GF-D8 (cell line): ENCODE measurements at regions not wholly inside any gene's neighbourhood (a gene's known extent, or its start where the extent isn't known, plus 50 kb on each side); places are given as distances from the start of the nearest gene placed in this dataset.
"Not testable (repeated sequence)": the region's sequence is repeated elsewhere in the genome, so short reads cannot be mapped to it uniquely, and the experiment has no call there.

Experiments used
- DNase-seq: peaks from one replicate; lab custom pipeline; 2025; lab: John Stamatoyannopoulos, UW

DNA sequence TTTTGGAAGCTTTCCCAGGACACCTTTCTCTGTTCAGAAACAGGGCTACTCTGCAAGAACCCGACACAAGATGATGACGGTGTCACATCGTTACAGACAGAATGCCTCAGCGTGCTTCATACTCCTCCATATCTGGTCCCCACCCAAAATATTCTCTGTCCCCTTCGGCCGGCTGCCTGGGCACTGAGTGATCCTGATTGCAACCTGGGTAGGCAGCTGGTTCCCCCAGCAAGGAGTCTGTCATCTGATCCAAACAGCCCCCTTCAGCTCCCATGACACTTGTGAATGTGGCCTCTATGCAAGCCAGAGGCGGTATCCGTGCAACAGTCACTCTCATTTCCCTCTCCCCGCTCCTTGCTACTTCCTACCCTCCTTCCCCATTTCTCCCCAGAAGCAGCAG lies 431.7 kb upstream of the B3GAT1 start:
- no peak for DNase-seq

DNA sequence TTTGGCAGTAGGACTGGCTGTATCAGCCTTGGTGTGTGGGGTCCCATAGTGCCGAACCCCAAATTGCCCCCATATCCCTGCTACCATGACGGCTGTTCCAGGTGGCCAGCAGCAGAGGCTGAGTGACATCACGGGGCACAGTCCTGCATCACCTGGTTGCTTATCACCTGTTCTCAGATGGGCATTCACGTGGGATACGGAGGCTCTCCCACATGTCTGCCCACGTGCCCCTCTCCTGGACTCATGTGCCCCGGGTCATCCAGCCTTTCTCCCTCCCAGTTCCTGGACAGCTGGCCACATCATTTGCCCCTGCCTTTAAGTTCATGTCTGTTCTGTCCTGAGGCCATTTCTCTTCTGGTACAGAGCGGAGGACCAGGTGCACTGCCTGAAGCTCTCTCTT lies 431.0 kb upstream of the B3GAT1 start:
- DNase-seq: no peak

DNA sequence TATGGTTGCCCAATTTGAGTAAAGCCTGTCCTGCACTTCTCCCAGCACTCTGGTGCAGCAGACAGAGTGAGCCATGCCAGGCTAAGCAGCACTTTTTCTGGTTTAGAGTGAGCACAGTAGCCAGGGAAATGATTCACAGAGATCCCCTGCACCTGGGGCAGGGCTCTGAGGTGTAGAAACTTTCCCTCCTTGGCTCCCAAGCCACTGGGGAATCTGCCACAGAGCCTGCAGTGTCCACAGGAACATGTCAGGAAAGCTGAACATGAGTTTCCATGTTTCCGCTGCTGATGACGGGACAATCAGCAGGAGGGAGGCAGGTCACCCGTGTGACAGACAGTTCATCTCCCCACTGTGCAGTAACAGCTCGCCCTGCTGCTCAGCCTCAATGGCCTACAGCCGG lies 429.9 kb upstream of the B3GAT1 start:
- no peak for DNase-seq

DNA sequence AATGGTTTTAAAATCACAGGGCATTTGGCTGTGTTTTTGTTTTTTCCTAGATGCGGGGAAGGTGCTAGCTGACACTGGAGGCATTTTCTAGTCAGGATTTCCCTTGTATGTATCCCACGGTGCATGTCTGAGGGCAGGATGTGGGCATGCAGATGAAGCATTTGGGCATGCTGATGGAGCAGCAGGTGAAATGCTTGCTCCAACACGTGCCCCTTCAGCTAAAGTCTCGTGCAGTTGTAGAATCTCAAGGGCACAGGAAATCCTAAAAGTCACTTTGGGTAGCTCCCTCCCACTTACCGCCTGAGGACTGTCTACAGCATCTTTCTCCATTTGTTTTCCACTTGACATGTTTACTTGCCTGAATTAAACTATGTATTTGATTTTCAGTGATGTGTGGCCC lies 429.4 kb upstream of the B3GAT1 start:
- no peak for DNase-seq

DNA sequence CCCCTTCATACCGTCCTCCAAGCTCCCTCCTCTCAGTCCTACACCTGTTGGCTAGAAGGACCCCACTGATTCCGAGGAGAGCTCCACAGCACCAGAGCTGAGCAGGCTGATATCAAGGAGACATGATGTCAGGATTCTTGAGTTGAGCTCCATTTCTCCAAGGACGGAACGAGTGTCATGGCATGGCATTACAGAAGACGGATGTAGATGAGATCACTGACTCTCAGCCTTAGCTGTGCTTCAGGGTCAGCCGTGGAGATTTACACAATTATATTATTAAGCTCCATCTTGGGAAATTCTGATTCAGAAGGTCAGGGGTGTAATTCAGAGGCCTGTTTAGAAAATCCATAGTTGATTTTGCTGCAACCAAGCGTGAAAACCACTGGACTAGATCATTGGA lies 428.9 kb upstream of the B3GAT1 start:
- no peak for DNase-seq

DNA sequence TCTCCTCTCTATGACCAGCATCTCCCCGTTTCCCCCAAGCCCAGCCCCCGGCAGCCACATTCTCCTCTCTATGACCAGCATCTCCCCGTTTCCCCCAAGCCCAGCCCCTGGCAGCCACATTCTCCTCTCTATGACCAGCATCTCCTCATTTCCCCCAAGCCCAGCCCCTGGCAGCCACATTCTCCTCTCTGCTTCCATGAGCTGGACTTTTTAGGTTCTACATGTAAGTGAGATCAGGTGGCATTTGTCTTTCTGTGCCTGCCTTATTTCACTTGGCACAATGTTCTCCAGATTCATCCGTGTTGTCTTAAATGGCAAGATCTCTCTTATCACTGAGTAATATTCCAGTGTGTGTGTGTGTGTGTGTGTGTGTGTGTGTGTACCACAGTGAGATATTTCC lies 428.1 kb upstream of the B3GAT1 start:
- not testable (repeated sequence) for DNase-seq

DNA sequence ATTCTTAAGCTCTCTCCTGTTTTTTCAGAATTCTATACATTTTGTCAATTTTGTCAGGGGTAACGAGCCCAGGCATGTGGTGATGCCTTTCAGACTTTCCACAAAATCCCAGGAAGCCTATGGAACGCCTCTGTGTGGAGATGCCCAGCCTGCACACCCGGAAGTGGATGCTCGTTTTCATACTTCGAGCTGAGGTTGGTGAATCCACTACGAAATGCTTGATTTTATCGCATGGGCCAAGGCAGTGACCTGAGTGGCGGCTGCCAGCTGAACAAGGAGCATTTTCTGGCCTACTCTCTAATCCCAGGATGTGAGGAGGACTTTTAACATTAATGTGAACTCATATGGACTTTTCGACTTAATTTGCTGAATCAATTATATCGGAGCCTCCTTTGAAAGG lies 426.7 kb upstream of the B3GAT1 start:
- DNase-seq: no peak

DNA sequence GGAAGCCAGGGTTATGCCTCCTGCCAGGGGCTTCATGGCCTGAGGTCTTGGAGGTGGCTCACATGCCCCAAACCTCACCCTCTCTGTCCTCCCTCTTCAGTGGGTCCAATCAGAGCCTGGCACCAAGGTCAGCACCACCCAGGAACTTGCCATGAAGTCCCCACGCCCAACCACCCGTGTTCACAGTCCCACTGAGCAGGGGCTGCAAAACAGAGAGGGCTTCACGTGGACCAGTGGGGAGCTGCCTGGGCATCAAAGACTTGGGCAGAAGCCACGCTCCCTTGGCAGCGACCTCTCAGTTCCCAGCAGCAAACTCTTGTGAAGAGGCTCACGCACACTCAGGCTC lies 425.8 kb upstream of the B3GAT1 start:
- DNase-seq: no peak

DNA sequence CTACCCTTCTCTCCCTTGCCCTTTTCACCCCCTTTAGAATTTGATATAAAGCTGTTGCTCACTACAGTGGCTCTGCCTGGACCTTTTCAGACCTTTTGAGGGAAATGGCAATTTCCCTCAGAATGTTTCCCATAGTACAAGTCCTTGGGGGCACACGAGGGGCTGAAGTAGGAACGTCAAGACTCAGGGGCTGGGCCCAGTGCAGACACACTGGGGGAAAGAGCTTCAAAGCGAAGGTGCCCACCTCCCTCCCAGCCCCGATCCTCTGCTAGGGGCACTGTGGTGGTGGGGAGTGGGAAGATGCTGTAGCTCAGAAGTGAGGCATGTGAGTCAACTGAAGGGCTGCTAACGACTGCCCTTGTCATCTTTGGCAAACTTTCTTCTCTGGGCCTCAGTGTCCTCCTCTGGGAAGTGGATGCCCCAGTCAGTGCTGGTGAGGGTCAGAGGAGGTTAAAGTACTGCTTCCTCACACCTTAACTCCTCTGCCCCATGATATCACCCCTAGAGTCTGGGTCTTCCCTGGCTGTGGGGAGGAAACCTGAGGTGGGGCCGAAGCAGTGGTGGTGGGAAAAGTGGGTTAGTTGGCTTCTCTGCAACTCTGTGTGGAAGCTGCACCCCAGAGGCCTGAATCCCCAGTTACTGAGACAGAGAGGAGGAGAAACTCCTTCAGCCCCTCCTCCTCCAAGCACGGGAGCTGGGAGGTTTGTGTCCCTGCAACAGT lies 425.3 kb upstream of the B3GAT1 start:
- no peak for DNase-seq

DNA sequence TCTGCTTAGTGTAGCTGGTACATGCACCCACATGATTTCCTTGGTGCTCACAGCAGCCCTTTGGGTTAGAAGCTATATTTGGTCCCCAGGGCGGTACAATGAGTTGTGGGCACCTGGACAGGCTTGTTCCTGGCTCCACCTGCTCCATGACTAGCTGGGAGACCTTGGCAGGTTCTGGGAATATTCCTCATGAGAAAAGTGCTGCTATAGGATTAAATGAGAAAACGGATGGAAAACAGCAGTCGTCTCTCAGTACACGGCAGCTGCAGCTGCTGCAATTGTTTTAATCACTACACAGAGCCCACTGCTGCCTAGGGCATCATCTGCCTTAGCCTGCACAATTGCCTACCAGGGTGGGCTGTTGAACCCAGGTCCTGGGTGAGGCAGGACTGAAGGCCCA lies 424.5 kb upstream of the B3GAT1 start:
- no peak for DNase-seq

DNA sequence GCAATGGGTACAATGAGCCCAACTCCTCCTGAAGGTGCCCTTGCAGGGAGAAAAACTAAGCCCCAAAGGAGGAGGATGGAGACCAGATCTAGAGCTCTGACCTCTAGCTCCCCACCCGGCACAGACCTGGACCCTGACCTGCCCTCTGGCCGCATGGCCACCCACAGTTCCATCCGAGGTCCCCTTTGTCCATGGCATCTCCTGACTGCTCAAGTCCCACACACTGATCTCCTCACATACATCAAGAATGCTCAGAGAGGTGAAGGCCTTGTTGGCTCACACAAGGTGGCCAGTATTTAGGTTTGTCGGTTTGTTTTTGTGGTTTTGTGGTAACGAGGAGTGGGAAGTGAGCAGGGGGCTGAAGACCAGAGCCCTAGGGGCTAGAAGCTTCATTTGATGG lies 423.5 kb upstream of the B3GAT1 start:
- no peak for DNase-seq

DNA sequence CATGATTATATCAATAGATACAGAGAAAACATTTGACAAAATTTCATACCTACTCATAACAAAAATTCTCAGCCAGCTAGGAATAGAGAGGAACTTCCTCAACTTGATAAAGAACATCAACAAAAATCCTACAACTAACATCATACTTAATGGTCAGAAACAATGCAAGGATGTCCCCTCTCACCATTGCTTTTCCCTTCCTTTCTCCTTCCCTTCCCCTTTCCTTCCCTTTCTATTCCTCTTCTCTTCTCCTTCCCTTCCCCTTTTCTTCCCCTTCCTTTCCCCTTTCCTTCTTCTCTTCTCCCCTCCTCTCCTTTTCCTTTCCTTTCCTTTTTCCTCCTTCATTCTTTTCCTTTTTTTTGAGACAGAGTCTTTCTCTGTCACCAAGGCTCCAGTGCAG lies 418.3 kb upstream of the B3GAT1 start:
- DNase-seq: no peak

DNA sequence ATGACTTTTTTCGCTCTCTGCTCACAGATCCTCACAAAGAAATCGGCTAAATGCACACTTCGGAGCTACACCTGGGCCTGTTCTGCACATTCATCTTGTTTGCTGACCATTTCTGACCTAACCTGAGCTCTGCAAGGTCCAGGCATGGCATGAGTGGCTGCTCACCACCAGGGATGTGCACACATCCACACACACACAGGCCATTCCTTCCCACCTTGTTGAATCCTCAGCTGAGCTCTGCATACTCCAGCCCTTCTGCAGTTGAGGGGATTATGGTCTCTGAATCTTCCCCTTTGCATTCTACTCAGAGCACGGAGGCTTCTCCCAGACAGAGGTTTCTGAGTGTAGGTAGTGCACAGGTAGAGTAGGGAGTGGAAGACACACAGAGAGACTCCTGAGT lies 411.9 kb upstream of the B3GAT1 start:
- no peak for DNase-seq

DNA sequence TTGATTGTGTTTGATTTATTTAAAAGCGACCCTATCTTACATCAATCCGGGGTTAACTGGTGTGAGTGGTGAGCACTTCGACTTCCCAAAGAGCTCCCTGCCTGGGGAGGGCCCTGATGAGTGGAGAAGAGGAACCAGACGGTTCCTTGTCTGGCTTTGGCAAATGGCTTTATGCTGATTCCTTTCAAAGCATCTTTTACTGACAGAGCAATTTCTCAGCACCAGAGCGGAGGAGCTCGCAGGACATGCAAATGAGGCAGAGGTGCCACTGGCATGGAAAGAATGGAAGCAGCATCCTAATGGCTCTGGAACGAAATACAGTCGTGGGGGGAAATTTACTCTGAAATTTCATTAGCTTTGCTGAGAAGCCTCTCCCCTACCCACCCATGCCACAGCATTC lies 410.9 kb upstream of the B3GAT1 start:
- no peak for DNase-seq

DNA sequence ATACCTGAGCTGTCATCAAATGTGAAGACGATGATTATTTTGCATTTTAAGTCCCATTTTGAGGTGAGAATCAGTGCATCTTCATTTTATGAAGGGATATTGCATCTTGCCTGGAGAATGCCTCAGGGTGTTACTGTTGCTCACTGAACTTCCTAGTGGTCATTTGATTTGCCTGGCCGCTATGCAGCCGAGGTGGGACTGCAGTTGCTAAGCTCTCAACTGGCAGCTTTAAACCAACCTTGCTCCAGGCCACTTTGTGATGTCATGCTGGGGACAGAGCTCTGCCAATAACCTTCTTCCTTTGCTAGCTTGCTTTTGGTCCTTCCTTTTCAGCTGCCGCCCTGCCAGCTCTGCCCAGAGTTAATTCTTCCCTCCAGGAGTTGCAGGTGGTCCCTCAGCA lies 409.4 kb upstream of the B3GAT1 start:
- DNase-seq: no peak

DNA sequence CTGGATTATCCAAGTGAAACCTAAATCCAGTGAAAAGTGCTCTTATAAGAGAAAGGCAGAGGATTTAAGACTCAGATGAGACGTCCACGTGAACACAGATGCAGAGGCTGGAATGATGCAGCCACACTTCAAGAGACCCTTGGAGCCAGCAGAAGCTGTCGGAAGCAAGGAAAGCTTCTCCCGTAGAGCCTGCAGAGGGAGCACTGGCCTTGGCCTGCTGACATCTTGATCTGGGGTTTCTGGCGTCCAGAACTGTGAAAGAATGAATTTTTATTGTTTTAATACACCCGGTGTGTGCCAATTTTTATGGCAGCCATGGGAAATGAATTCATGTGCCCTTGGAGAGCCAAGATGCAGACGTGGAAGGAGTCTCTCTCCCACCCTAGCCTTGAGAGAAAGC lies 407.0 kb upstream of the B3GAT1 start:
- DNase-seq: no peak

DNA sequence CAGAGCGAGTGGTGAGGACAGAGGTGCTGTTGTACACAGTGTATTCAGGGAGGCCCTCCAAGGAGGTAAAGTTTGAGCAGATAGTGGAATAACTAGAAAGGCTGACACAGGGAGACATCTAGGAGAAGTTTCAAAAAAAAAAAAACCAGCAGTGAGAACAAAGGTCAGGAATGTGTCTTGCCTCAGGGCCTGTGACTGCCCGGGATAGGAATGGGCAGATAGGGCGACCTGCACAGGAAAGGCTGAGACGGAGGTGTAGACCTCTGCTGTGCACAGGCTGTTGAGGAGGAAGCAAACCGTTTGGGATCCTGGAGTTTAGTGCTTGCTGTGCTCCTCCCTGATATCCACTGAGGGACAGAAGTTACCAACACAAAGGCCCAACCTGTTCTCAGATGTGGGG lies 406.5 kb upstream of the B3GAT1 start:
- no peak for DNase-seq

DNA sequence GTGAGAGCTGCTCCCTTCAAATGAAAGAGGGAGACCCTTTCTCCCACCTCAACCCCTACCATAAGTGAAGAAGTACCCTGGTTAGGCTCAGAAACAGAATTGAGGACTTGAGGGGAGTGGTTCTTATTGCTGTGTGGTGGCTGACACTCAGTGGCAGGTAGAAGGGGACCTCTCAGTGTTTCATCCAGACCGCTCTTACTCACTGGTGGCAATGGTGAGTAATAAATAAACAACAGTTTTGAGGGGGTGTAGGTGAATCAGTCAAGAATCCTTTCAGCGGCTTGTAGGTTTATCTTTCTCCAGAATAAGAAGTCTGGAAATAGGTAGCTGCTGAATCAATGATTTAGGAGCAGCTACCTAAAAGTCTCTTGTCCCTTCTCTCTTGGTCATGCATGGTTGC lies 403.4 kb upstream of the B3GAT1 start:
- no peak for DNase-seq

DNA sequence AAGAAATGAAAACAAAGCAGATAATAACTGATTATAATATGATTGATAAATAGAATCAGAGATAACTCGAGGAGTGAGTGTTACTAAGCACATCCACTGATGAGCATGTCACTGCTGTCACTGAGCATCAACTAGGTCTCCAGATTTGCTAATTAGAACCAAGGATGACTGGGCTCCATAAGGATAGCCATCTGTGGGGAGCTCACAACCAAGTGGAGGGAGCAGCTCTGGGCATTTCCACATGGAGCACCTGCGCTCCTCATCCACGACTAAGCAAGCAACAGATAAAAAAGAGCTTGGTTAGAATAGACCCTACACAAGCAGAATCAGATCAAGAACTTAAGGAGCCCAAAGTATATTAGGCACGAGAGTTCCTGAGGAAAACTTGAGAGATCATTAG lies 396.0 kb upstream of the B3GAT1 start:
- no peak for DNase-seq

DNA sequence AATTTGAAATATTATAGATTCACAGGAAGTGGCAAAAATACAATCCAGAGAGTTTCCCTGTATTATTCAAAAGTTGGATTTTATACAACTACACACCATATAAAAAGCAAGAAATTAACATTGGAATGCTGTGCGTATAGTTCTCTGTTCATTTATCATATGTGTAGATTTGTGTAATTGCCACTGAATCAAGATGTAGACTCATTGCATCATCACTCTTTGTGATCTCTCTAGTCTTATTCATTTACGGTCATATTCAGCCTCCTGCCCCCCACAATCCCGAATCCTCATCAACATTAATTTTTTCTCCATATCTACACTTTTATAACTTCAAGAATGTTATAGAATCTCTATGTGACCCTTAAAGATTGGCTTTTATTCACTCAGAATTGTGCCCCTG lies 390.6 kb upstream of the B3GAT1 start:
- no peak for DNase-seq

DNA sequence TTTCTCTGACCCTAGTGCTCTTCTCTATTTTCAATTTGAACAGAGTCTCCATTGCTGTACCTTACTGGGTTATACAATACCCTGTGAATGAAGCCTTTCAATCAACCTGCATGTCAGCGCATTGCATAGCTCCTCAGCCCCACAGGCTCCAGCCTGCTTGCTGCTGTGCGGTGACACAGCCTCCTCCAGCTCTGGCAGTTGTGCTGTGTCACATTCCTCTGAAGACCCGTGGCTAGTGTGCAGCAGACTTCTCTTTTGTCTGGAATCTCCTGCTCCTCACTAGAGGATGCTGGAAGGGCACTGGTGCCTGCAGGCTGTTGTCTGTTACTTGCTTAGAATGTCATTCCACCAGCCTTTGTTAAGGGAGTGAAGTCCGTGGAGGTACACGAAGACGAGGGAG lies 390.1 kb upstream of the B3GAT1 start:
- DNase-seq: no peak

DNA sequence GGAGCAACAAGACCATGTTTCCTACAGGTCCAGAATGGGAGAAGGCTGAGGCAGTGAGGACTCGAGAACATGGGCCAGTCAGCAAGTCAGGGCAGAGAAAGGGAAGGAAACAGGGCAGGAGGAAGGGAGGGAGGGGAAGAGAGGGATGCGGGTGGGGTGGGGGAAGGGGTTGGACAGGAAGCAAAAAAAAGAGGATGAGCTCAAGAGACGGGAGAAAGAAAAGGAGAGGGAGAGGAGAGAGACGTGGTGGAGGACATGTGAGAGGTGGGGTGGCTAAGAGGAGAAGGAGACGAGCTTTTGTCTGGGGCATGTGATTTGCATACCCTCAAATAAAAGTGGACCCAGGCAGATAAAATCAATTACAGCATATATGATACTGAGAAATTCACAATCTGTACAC lies 389.5 kb upstream of the B3GAT1 start:
- no peak for DNase-seq

DNA sequence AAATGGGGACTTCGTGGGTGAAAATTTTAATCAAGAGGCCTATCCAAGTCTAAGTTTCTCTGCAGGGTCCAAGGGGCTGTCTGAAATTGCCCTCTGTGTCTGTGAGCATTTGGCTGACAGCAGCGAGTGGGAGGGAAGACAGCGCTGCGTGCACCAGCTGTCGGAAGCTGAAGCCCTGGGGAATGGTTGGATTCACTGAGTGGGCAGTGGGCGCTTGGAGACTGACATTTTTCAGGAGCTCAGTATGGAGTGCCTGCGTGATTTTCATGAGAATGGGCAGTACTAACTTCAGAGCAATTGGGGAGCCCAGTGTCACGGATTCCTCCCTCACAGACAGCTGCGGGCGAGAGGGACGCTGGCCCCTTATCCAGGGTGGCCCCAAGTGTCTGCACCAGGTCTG lies 388.8 kb upstream of the B3GAT1 start:
- no peak for DNase-seq

DNA sequence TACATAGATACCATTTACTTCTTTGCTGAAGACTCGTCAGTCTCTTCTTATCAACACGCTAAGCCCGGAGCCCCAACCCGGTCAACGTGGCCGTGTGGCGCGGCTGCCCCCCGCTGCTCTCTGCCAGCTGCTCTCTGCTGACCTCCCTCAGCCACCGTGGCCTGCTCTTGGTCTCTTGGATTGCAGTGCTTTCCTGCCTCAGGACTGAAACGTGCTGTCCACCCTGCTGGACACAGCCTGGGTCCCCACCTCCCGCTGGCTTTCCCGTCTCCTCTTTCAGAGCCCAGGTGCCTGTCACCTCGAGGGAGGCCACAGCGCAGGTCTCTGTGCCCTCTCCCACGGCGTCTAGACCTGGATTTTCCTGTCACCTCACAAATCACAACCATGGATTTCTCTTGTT lies 388.1 kb upstream of the B3GAT1 start:
- no peak for DNase-seq

DNA sequence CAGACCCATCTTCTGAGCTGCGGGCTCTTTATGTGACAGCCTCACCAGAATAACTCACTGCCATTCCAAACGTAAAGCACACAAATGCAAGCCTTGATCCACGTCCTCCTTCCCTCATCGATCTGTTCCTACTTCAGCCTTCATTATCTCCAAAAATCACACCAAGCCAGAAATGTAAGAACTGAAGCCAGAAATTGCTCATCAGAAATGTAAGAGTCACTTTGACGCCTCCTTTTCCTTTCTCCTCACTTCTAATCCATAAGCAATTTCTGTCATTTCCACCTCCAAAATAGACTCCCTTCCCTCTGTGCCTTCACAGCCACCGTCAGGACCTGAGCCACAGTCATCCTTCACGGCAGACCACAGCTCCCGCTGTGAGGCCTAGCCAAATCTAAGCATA lies 387.3 kb upstream of the B3GAT1 start:
- DNase-seq: no peak
